Liver (tissue), 8 donors: ENCODE measurements at regions not wholly inside any gene's neighbourhood (a gene's known extent, or its start where the extent isn't known, plus 50 kb on each side); places are given as distances from the start of the nearest gene placed in this dataset.

Source experiments
- DNase-seq: peaks from one replicate; pipeline ENCODE4 v3.0.0-alpha.2; 2017; ENCODE audit warnings: low spot score
- H3K27ac ChIP-seq, 2 donors: one replicate each; pipeline ENCODE4 v1.7.0; 2013; ENCODE audit warnings: inconsistent platforms in 2 of 2, low read length in 2 of 2, control low read depth in 1 of 2, low read depth in 1 of 2, mild to moderate bottlenecking in 1 of 2
- H3K27me3 ChIP-seq, 4 donors: one replicate each; pipeline versions ENCODE4 v1.6.1 to v1.7.0; 2013; ENCODE audit warnings: low read length in 3 of 4, inconsistent platforms in 1 of 4, mild to moderate bottlenecking in 1 of 4, moderate library complexity in 1 of 4; ENCODE audit not compliant: control insufficient read depth in 4 of 4, insufficient read depth in 4 of 4
- H3K36me3 ChIP-seq, 4 donors: one replicate each; pipeline versions ENCODE4 v1.6.1 to v1.7.0; 2013; ENCODE audit warnings: low read length in 3 of 4, mild to moderate bottlenecking in 3 of 4, low read depth in 1 of 4, moderate library complexity in 1 of 4; ENCODE audit not compliant: control insufficient read depth in 4 of 4, insufficient read depth in 3 of 4
- H3K4me1 ChIP-seq, 4 donors: one replicate each; pipeline versions ENCODE4 v1.6.1 to v1.7.0; 2013; ENCODE audit warnings: low read length in 3 of 4, mild to moderate bottlenecking in 3 of 4, moderate library complexity in 1 of 4; ENCODE audit not compliant: control insufficient read depth in 4 of 4, insufficient read depth in 4 of 4
- H3K4me3 ChIP-seq, 3 donors: one replicate each; pipeline versions ENCODE4 v1.6.1 to v1.7.0; 2013; ENCODE audit warnings: low read length in 3 of 3, control low read depth in 1 of 3, low read depth in 1 of 3, mild to moderate bottlenecking in 1 of 3
- H3K9ac ChIP-seq, 2 donors: one replicate each; pipeline ENCODE4 v1.7.0; 2013; ENCODE audit warnings: low read length in 2 of 2, mild to moderate bottlenecking in 2 of 2, moderate library complexity in 2 of 2, control low read depth in 1 of 2, low read depth in 1 of 2
- H3K9me3 ChIP-seq, 4 donors: one replicate each; pipeline versions ENCODE4 v1.6.1 to v1.7.0; 2013; ENCODE audit warnings: low read length in 3 of 4; ENCODE audit not compliant: control insufficient read depth in 4 of 4
- EGR1 ChIP-seq, 2 donors: IDR thresholded peaks; 2 replicates each; pipeline ENCODE4 v1.6.1; 2016 to 2018; ENCODE audit warnings: antibody characterized with exemption in 2 of 2, low read depth in 2 of 2
- FOXA1 ChIP-seq: IDR thresholded peaks from 2 replicates; pipeline ENCODE4 v1.6.1; 2016; ENCODE audit warnings: antibody characterized with exemption
- FOXA2 ChIP-seq: IDR thresholded peaks from 2 replicates; pipeline ENCODE4 v1.6.1; 2016; ENCODE audit warnings: antibody characterized with exemption
- GABPA ChIP-seq, 2 donors: IDR thresholded peaks in 1 of 2; conservative IDR thresholded peaks in 1 of 2; 2 replicates each; pipeline ENCODE4 v1.6.1; 2016; ENCODE audit warnings: antibody characterized with exemption in 2 of 2, mild to moderate bottlenecking in 1 of 2, moderate library complexity in 1 of 2
- HNF4A ChIP-seq, 2 donors: conservative IDR thresholded peaks; 2 replicates each; pipeline ENCODE4 v1.6.1; 2016; ENCODE audit warnings: antibody characterized with exemption in 2 of 2, mild to moderate bottlenecking in 2 of 2
- HNF4G ChIP-seq: IDR thresholded peaks from 2 replicates; pipeline ENCODE4 v1.6.1; 2016; ENCODE audit warnings: antibody characterized with exemption
- JUND ChIP-seq, 2 donors: IDR thresholded peaks; 2 replicates each; pipeline ENCODE4 v1.6.1; 2016; ENCODE audit warnings: antibody characterized with exemption in 2 of 2
- MAX ChIP-seq: IDR thresholded peaks from 2 replicates; pipeline ENCODE4 v1.6.1; 2016; ENCODE audit warnings: antibody characterized with exemption
- NR2F2 ChIP-seq: IDR thresholded peaks from 2 replicates; pipeline ENCODE4 v1.6.1; 2016; ENCODE audit warnings: antibody characterized with exemption
- RAD21 ChIP-seq, 2 donors: IDR thresholded peaks; 2 replicates each; pipeline ENCODE4 v1.6.1; 2016; ENCODE audit warnings: antibody characterized with exemption in 2 of 2, mild to moderate bottlenecking in 2 of 2
- REST ChIP-seq: IDR thresholded peaks from 2 replicates; pipeline ENCODE4 v1.6.1; 2016; ENCODE audit warnings: antibody characterized with exemption, mild to moderate bottlenecking
- RXRA ChIP-seq, 2 donors: IDR thresholded peaks; 2 replicates each; pipeline ENCODE4 v1.6.1; 2017 to 2018; ENCODE audit warnings: antibody characterized with exemption in 2 of 2, mild to moderate bottlenecking in 1 of 2
- SP1 ChIP-seq: IDR thresholded peaks from 2 replicates; pipeline ENCODE4 v1.6.1; 2018; ENCODE audit warnings: antibody characterized with exemption, mild to moderate bottlenecking
- TAF1 ChIP-seq: conservative IDR thresholded peaks from 2 replicates; pipeline ENCODE4 v1.6.1; 2016; ENCODE audit warnings: antibody characterized with exemption, mild to moderate bottlenecking
- YY1 ChIP-seq: IDR thresholded peaks from 2 replicates; pipeline ENCODE4 v1.6.1; 2016; ENCODE audit warnings: antibody characterized with exemption, mild to moderate bottlenecking
- WGBS: extraction: QIAGEN DNeasy Blood & Tissue Kit; methylation state at CpG from one replicate; pipeline ENCODE4 v1.1.7; 2013; 5-methylcytosine and 5-hydroxymethylcytosine counted together
- TF ChIP-seq, protein P1 (sequence below): IDR thresholded peaks from 2 replicates; pipeline ENCODE4 v1.6.1; 2016; ENCODE audit warnings: antibody characterized with exemption
- TF ChIP-seq, protein P2 (sequence below): IDR thresholded peaks from 2 replicates; pipeline ENCODE4 v1.6.1; 2016; ENCODE audit warnings: antibody characterized with exemption
- TF ChIP-seq, protein P3 (sequence below): fragments of 150-350 bp; IDR thresholded peaks from 2 replicates; pipeline ENCODE4 v1.5.1; 2017; ENCODE audit warnings: improper control_type of control experiment, low read depth, low read length; ENCODE audit not compliant: missing input control
- donor health status: healthy.
- donor health status: healthy.
- donor health status: healthy.
- donor health status: healthy.
- donor health status: healthy.

- WGBS = 66% methylated on average over 5 of the region's 5 CpGs
- H3K9me3 ChIP-seq = peaks cover 0 to 6% (median 2%) of the 10 kb centered on the region in 4 donors
- H3K36me3 ChIP-seq = no peaks in the 10 kb centered on the region
- H3K4me1 ChIP-seq = no peaks in the 10 kb centered on the region
- H3K9ac ChIP-seq = no peak overlapping the region
- no peak for DNase-seq
- no peak overlapping the region for H3K4me3 ChIP-seq
- H3K27ac ChIP-seq = no peak overlapping the region
- H3K27me3 ChIP-seq = no peaks in the 10 kb centered on the region
- TF ChIP-seq, protein P1, sequence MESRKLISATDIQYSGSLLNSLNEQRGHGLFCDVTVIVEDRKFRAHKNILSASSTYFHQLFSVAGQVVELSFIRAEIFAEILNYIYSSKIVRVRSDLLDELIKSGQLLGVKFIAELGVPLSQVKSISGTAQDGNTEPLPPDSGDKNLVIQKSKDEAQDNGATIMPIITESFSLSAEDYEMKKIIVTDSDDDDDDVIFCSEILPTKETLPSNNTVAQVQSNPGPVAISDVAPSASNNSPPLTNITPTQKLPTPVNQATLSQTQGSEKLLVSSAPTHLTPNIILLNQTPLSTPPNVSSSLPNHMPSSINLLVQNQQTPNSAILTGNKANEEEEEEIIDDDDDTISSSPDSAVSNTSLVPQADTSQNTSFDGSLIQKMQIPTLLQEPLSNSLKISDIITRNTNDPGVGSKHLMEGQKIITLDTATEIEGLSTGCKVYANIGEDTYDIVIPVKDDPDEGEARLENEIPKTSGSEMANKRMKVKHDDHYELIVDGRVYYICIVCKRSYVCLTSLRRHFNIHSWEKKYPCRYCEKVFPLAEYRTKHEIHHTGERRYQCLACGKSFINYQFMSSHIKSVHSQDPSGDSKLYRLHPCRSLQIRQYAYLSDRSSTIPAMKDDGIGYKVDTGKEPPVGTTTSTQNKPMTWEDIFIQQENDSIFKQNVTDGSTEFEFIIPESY = no peak
- TF ChIP-seq HNF4G (no peak), RXRA (IDR thresholded peaks at IDR 0.05) (no peak), SP1 (no peak), GABPA (IDR thresholded peaks at IDR 0.05 in 1 of 2, conservative IDR thresholded peaks at IDR 0.05 in 1 of 2) (no peak), YY1 (no peak), REST (no peak), FOXA1 (no peak), MAX (no peak), EGR1 (IDR thresholded peaks at IDR 0.05; ENCODE audit: low read depth in 2 of 2) (no peak), JUND (IDR thresholded peaks at IDR 0.05) (no peak), NR2F2 (no peak), TAF1 (no peak), RAD21 (IDR thresholded peaks at IDR 0.05) (no peak), HNF4A (conservative IDR thresholded peaks at IDR 0.05) (no peak), FOXA2 (no peak)
- TF ChIP-seq, protein P2, sequence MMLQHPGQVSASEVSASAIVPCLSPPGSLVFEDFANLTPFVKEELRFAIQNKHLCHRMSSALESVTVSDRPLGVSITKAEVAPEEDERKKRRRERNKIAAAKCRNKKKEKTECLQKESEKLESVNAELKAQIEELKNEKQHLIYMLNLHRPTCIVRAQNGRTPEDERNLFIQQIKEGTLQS = no peak
- TF ChIP-seq, protein P3, sequence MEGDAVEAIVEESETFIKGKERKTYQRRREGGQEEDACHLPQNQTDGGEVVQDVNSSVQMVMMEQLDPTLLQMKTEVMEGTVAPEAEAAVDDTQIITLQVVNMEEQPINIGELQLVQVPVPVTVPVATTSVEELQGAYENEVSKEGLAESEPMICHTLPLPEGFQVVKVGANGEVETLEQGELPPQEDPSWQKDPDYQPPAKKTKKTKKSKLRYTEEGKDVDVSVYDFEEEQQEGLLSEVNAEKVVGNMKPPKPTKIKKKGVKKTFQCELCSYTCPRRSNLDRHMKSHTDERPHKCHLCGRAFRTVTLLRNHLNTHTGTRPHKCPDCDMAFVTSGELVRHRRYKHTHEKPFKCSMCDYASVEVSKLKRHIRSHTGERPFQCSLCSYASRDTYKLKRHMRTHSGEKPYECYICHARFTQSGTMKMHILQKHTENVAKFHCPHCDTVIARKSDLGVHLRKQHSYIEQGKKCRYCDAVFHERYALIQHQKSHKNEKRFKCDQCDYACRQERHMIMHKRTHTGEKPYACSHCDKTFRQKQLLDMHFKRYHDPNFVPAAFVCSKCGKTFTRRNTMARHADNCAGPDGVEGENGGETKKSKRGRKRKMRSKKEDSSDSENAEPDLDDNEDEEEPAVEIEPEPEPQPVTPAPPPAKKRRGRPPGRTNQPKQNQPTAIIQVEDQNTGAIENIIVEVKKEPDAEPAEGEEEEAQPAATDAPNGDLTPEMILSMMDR = no peak
Measured at GRCh38 chr18:71844814-71845213, 699.3 kb downstream of the CBLN2 start.

GRCh38 chr18:71842666-71843065 is 701.5 kb downstream of the CBLN2 start:
- H3K36me3 ChIP-seq = no peaks in the 10 kb centered on the region
- no peak overlapping the region for H3K4me3 ChIP-seq
- H3K9ac ChIP-seq = no peak overlapping the region
- DNase-seq = no peak
- H3K4me1 ChIP-seq = no peaks in the 10 kb centered on the region
- H3K27ac ChIP-seq = no peak overlapping the region
- peaks cover 0 to 3% (median 0%) of the 10 kb centered on the region in 4 donors for H3K9me3 ChIP-seq
- no peak for TF ChIP-seq NR2F2
- TF ChIP-seq JUND (IDR thresholded peaks at IDR 0.05) = no peak
- TF ChIP-seq FOXA2 = no peak
- TF ChIP-seq HNF4A (conservative IDR thresholded peaks at IDR 0.05) = no peak
- TF ChIP-seq MAX = no peak
- no peak for TF ChIP-seq HNF4G
- WGBS = 84% methylated on average over 5 of the region's 5 CpGs
- H3K27me3 ChIP-seq = no peaks in the 10 kb centered on the region
